Suprapubic skin (tissue), 4 donors: ENCODE measurements at regions not wholly inside any gene's neighbourhood (a gene's known extent, or its start where the extent isn't known, plus 50 kb on each side); places are given as distances from the start of the nearest gene placed in this dataset.
A peak's percentile ranks its signal among the peaks of the same experiment; 100 is the strongest.
"Not testable (repeated sequence)": the region's sequence is repeated elsewhere in the genome, so short reads cannot be mapped to it uniquely, and the experiment has no call there.

Experiments
- DNase-seq, 2 donors: peaks; one replicate each; pipeline ENCODE4 v3.0.0-alpha.2; 2019; ENCODE audit warnings: low spot score in 2 of 2
- H3K27ac ChIP-seq: fragments of 200-600 bp; sonication (generic); one replicate; pipeline ENCODE4 v1.5.1; 2019
- H3K27me3 ChIP-seq: fragments of 200-600 bp; sonication (generic); one replicate; pipeline ENCODE4 v1.5.1; 2019
- H3K36me3 ChIP-seq: fragments of 200-600 bp; sonication (generic); one replicate; pipeline ENCODE4 v1.5.1; 2019
- H3K4me1 ChIP-seq: fragments of 200-600 bp; sonication (generic); one replicate; pipeline ENCODE4 v1.5.1; 2019
- H3K4me3 ChIP-seq: fragments of 200-600 bp; sonication (generic); one replicate; pipeline ENCODE4 v1.5.1; 2019; ENCODE audit warnings: mild to moderate bottlenecking
- H3K9me3 ChIP-seq: fragments of 200-600 bp; sonication (generic); one replicate; pipeline ENCODE4 v1.5.1; 2019
- EP300 ChIP-seq: sonication (generic); formaldehyde crosslinking; IDR thresholded peaks from one replicate; pipeline ENCODE4 v1.6.1; 2017; ENCODE audit warnings: antibody characterized with exemption
- POLR2A ChIP-seq, 2 donors: fragments of 450-650 bp; IDR thresholded peaks; one replicate each; pipeline ENCODE4 v1.6.1; 2017; ENCODE audit warnings: antibody characterized with exemption in 2 of 2, mild to moderate bottlenecking in 2 of 2, moderate library complexity in 2 of 2
- POLR2AphosphoS5 ChIP-seq, 3 donors: sonication (generic); formaldehyde crosslinking; IDR thresholded peaks; one replicate each; pipeline ENCODE4 v1.6.1; 2017; ENCODE audit warnings: antibody characterized with exemption in 3 of 3
- WGBS: methylation state at CpG from one replicate; pipeline ENCODE4 v1.1.5; 2018; 5-methylcytosine and 5-hydroxymethylcytosine counted together
- TF ChIP-seq, protein P1 (sequence below), 2 donors: fragments of 200-600 bp in 1 of 2; fragments of 450-650 bp in 1 of 2; sonication (generic) in 1 of 2; IDR thresholded peaks; one replicate each; pipeline ENCODE4 v1.5.1; 2016 to 2019; ENCODE audit warnings: antibody characterized with exemption in 2 of 2, mild to moderate bottlenecking in 1 of 2, moderate library complexity in 1 of 2

DNA sequence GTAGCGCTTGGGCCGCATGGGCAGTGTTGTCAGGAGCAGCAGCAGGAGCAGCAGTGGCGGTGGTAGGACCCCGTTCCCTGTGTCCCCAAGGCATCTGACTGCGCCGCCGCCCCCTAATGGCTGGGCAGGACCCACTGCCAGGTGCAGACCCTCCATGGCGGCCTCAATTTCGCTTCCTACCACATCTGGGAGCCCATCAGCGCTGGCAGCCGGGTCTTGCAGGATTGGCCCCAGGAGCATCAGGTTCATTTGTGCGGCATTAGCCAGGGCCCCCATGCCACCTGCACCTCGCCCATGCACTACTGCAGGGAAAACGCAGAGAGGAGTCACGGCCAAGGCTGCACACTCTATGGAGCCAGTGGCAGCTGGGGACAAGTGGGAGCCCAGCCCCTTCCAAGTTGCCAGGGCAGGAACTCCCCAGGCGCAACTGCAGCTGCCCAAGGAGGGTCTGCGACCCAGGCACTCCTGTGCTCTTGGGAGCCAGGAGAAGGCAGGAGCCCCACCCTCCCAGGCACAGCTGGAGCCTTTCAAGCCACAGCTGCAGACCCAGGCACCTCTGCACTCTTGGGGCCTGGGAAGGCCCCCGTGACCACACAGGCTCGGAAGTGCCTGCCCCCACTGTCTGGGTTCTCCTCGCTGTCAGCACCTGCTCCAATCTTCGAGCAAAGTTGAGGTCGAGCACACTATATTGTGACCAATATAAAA lies 594.2 kb downstream of the KCNJ18 start:
- no peaks in the 10 kb centered on the region for H3K36me3 ChIP-seq
- H3K4me3 ChIP-seq = no peak overlapping the region
- peak in 1 of 2 donors; percentile 75 for DNase-seq
- H3K27me3 ChIP-seq = no peaks in the 10 kb centered on the region
- TF ChIP-seq POLR2AphosphoS5 (IDR thresholded peaks at IDR 0.05) (no peak), EP300 (no peak), POLR2A (IDR thresholded peaks at IDR 0.05) (no peak)
- TF ChIP-seq, protein P1, sequence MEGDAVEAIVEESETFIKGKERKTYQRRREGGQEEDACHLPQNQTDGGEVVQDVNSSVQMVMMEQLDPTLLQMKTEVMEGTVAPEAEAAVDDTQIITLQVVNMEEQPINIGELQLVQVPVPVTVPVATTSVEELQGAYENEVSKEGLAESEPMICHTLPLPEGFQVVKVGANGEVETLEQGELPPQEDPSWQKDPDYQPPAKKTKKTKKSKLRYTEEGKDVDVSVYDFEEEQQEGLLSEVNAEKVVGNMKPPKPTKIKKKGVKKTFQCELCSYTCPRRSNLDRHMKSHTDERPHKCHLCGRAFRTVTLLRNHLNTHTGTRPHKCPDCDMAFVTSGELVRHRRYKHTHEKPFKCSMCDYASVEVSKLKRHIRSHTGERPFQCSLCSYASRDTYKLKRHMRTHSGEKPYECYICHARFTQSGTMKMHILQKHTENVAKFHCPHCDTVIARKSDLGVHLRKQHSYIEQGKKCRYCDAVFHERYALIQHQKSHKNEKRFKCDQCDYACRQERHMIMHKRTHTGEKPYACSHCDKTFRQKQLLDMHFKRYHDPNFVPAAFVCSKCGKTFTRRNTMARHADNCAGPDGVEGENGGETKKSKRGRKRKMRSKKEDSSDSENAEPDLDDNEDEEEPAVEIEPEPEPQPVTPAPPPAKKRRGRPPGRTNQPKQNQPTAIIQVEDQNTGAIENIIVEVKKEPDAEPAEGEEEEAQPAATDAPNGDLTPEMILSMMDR (IDR thresholded peaks at IDR 0.05) = no peak
- H3K9me3 ChIP-seq = peaks cover 5% of the 10 kb centered on the region
- no peaks in the 10 kb centered on the region for H3K4me1 ChIP-seq
- no peak overlapping the region for H3K27ac ChIP-seq
- WGBS = 77% methylated on average over 9 of the region's 22 CpGs

DNA sequence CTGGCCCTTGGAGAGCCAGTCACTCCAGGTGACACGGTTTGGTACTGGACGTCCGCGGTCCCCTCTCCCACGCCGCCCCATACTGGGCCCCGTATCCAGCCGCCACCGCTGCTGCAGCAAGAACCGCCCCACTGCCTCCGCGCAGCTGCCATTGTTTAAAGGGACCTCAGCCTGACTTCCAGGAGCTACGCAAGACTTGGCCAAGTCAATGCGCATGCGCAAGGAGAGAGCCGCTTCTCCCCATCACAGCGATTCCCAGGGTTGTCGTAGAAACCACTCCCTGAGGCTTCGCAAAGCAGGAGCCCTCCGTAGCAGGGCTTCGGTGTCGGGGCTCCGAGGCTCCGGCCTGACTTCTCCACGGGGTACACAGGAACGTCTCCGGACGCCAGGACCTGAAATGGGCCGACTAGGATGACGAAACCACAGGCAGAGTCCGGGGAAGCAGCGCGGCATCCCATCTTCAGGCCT lies 606.2 kb downstream of the KCNJ18 start:
- not testable (repeated sequence) for H3K4me3 ChIP-seq

DNA sequence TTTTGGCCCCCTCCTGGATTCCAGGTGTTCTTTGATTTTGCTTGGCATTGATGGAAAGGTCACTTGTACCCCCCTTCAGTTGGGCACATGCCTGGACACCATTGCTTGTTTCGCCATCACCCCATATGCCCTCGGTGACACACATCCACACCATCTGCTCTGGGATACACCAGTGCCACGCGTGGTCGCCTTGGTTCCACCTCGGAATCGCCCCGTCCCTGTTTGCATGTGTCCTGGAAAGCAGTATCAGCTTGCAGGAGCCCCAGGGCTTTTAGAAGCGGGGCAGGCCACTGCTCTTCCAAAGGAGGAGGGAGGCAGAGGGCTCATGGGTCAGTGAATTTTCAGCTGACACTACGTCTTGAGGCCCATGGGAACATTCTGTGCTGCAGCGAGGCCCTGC lies 607.9 kb downstream of the KCNJ18 start:
- TF ChIP-seq POLR2A (IDR thresholded peaks at IDR 0.05) = no peak
- TF ChIP-seq, protein P1 (IDR thresholded peaks at IDR 0.05) = no peak
- no peak for TF ChIP-seq POLR2AphosphoS5 (IDR thresholded peaks at IDR 0.05)
- no peak for TF ChIP-seq EP300
- H3K4me3 ChIP-seq = no peak overlapping the region
- H3K4me1 ChIP-seq = no peaks in the 10 kb centered on the region
- DNase-seq = peak in 1 of 2 donors; percentile 65
- no peaks in the 10 kb centered on the region for H3K36me3 ChIP-seq
- WGBS = 75% methylated on average over 10 of the region's 11 CpGs
- no peak overlapping the region for H3K27ac ChIP-seq
- H3K27me3 ChIP-seq = no peaks in the 10 kb centered on the region
- H3K9me3 ChIP-seq = peaks cover 22% of the 10 kb centered on the region

More for the DNA sequence above, 606.2 kb downstream of the KCNJ18 start:
- not testable (repeated sequence) for DNase-seq, H3K27ac ChIP-seq, H3K27me3 ChIP-seq, H3K4me1 ChIP-seq, H3K36me3 ChIP-seq
- H3K9me3 ChIP-seq = peaks cover 16% of the 10 kb centered on the region
- 95% methylated on average over 12 of the region's 33 CpGs for WGBS

DNA sequence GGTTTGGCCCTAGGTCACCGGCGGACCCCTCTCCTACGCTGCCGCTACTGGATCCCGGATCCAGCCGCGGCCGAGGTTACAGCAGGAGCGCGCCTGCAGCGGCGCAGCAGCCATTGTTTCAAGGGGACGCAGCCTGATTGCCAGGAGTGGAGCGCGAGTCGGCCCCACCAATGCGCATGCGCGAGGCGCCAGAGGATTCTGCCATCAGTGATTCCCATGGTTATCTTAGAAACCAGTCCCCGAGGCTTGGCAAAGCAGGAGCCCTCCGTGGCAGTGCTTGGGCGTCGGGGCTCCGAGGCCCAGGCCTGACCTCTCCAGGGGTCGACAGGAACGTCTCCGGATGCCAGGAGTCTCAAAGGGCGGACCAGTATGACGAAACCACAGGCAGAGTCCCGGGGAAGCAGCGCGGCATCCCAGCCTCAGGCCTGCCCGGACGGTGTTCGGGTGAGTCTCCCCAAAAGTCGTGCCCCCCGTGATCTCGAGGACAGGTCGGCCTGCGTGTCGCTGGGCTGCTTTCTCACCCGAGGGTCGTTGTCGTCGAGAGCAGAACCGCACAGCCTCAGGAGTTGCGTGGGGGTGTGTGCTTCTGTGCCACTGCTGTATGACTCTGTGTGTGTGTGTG lies 608.5 kb downstream of the KCNJ18 start:
- Histone ChIP-seq H3K36me3 (no peaks in the 10 kb centered on the region), H3K27me3 (no peaks in the 10 kb centered on the region), H3K27ac (no peak overlapping the region), H3K4me1 (no peaks in the 10 kb centered on the region), H3K9me3 (peaks cover 29% of the 10 kb centered on the region), H3K4me3 (no peak overlapping the region)
- 86% methylated on average over 15 of the region's 48 CpGs for WGBS
- no peak for DNase-seq
- TF ChIP-seq, protein P1 (IDR thresholded peaks at IDR 0.05) = no peak
- TF ChIP-seq POLR2A (IDR thresholded peaks at IDR 0.05) (no peak), POLR2AphosphoS5 (IDR thresholded peaks at IDR 0.05) (no peak), EP300 (no peak)

DNA sequence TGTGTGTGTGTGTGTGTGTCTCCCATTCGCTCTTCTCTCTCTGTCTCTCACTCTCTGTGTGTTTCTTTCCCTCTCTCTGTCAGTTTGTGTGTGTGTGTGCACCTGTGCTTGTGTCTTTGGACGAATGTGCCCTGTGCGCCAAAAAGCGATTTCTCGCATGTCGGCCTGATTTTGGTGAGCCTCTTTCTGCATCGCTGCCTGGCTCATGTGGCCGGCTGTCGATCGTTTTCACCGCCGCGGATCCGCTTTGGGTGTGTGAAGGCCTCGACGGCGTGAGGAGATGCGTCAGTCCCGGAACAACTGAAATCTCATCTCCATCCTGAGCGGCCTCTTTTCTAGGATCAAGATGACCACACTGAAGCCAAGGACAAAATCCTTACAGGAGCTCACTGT lies 609.0 kb downstream of the KCNJ18 start:
- Histone ChIP-seq H3K4me3 (no peak overlapping the region), H3K4me1 (no peaks in the 10 kb centered on the region), H3K9me3 (peaks cover 29% of the 10 kb centered on the region), H3K27ac (no peak overlapping the region), H3K36me3 (no peaks in the 10 kb centered on the region), H3K27me3 (no peaks in the 10 kb centered on the region)
- 92% methylated on average over 12 of the region's 20 CpGs for WGBS
- TF ChIP-seq POLR2A (IDR thresholded peaks at IDR 0.05) (no peak), POLR2AphosphoS5 (IDR thresholded peaks at IDR 0.05) (no peak), EP300 (no peak)
- TF ChIP-seq, protein P1 (IDR thresholded peaks at IDR 0.05) = no peak
- no peak for DNase-seq
